HG03378 (cell line): ENCODE measurements at regions not wholly inside any gene's neighbourhood (a gene's known extent, or its start where the extent isn't known, plus 50 kb on each side); places are given as distances from the start of the nearest gene placed in this dataset.
"Not testable (repeated sequence)": the region's sequence is repeated elsewhere in the genome, so short reads cannot be mapped to it uniquely, and the experiment has no call there.

Source experiments
- ATAC-seq: cut with Tn5 transposase; IDR thresholded peaks from one replicate; pipeline ENCODE4 v1.9.1; 2021; ENCODE audit warnings: mild to moderate bottlenecking, moderate library complexity; ENCODE audit not compliant: unreplicated experiment

- ATAC-seq = peak; percentile 51
Observed at GRCh38 chr21:5123655-5124054, 5397.7 kb upstream of the TPTE start.

GRCh38 chr21:5128261-5128660 lies 5393.1 kb upstream of the TPTE start:
- ATAC-seq = peak; percentile 86

GRCh38 chr21:5133824-5134223 lies 5387.6 kb upstream of the TPTE start:
- ATAC-seq = not testable (repeated sequence)

- not testable (repeated sequence) for ATAC-seq
Observed at GRCh38 chr21:5136406-5136805, 5385.0 kb upstream of the TPTE start.

GRCh38 chr21:5137006-5137405 lies 5384.4 kb upstream of the TPTE start:
- ATAC-seq = not testable (repeated sequence)

- not testable (repeated sequence) for ATAC-seq
Observed at GRCh38 chr21:5138687-5139086, 5382.7 kb upstream of the TPTE start.

GRCh38 chr21:5139528-5139927 lies 5381.9 kb upstream of the TPTE start:
- not testable (repeated sequence) for ATAC-seq

- not testable (repeated sequence) for ATAC-seq
Observed at GRCh38 chr21:5143011-5143410, 5378.4 kb upstream of the TPTE start.

- not testable (repeated sequence) for ATAC-seq
Observed at GRCh38 chr21:5144731-5145130, 5376.7 kb upstream of the TPTE start.

GRCh38 chr21:5147685-5148084 lies 5373.7 kb upstream of the TPTE start:
- ATAC-seq = not testable (repeated sequence)

GRCh38 chr21:5149222-5149621 lies 5372.2 kb upstream of the TPTE start:
- not testable (repeated sequence) for ATAC-seq

GRCh38 chr21:5153842-5154640 lies 5367.3 kb upstream of the TPTE start:
- not testable (repeated sequence) for ATAC-seq

- not testable (repeated sequence) for ATAC-seq
Observed at GRCh38 chr21:5154641-5154982, 5366.8 kb upstream of the TPTE start.

- ATAC-seq = not testable (repeated sequence)
Observed at GRCh38 chr21:5162693-5163574, 5358.4 kb upstream of the TPTE start.

GRCh38 chr21:5165829-5166228 lies 5355.6 kb upstream of the TPTE start:
- not testable (repeated sequence) for ATAC-seq
